ENCODE measurements at regions not wholly inside any gene's neighbourhood (a gene's known extent, or its start where the extent isn't known, plus 50 kb on each side); places are given as distances from the start of the nearest gene placed in this dataset.
"Not testable (repeated sequence)": the region's sequence is repeated elsewhere in the genome, so short reads cannot be mapped to it uniquely, and the experiment has no call there.

DNA sequence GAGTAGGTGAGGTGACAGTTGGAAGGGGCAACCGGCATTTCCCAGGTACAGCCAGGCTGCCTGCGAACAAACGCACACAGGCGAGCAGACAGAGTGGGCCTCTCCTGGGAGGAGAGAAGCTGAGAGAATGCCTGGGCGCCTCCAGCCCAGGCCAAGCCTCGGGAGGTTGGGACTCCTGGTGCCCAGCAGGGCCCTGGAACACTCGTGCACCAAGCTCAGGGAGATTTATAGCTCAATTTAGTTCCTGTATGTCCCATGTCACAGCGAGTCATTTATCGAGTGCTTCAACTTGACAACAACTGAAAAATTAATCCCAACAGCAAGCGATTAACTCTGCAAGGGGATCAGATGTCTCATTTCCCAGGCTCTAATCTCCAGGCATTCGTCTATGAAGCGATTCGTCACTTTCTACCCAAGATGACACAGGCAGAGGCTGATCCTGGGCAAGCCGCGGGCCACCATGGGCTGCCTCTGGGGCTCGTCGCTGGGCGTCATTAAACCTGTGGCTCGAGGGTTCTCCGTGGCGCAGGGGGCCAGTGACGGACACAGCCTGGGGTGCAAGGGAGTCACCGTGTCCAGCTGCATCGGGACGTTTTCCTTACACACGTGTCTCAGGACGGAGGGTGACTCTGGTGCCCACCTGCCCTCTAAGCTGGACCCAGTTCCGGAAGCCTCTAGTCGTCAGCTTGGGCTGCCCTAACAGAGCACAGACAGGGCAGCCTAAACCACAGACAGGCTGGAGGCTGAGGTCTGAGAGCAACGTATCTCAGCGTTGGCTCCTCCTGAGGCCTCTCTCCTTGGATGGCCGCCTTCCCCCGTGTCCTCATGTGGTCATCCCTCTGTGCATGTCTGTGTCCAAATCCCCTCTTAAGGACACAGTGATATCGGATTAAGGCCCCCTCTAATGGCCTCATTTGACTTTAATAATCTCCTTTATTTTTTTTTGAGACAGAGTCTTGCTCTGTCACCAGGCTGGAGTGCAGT lies 154.1 kb downstream of the CTTN start:
- POLR2A ChIA-PET = no interaction called here
- Mint-ChIP-seq H3K27me3 (no peaks in the 10 kb centered on the region), H3K36me3 (no peaks in the 10 kb centered on the region), H3K9me3 (no peaks in the 10 kb centered on the region), H3K4me3 (no peak overlapping the region), H3K4me1 (ENCODE audit: low read depth) (no peaks in the 10 kb centered on the region), H3K27ac (no peak overlapping the region)
- CTCF ChIA-PET = no interaction called here
- DNase-seq = no peak
- intact Hi-C loops (cut with micrococcal nuclease) = no loop called here

DNA sequence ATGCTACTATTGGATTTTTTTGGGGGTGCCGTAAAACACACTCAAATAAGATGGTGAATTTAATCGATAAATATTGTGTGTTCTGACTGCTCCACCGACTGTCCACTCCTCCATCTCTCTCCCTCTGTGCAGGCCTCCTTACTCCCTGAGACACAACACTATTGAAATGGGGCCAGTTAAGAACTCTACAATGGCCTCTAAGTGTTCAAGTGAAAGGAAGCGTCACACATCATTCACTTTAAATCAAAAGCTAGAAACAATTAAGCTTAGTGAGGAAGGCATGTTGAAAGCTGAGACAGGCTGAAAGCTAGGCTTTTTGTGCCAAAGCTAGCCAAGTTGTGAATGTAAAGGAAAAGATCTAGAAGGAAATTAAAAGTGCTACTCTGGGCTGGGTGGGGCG lies 156.7 kb downstream of the CTTN start:
- CTCF ChIA-PET = no interaction called here
- intact Hi-C loops (cut with micrococcal nuclease) = no loop called here
- H3K4me1 Mint-ChIP-seq (ENCODE audit: low read depth) = no peaks in the 10 kb centered on the region

DNA sequence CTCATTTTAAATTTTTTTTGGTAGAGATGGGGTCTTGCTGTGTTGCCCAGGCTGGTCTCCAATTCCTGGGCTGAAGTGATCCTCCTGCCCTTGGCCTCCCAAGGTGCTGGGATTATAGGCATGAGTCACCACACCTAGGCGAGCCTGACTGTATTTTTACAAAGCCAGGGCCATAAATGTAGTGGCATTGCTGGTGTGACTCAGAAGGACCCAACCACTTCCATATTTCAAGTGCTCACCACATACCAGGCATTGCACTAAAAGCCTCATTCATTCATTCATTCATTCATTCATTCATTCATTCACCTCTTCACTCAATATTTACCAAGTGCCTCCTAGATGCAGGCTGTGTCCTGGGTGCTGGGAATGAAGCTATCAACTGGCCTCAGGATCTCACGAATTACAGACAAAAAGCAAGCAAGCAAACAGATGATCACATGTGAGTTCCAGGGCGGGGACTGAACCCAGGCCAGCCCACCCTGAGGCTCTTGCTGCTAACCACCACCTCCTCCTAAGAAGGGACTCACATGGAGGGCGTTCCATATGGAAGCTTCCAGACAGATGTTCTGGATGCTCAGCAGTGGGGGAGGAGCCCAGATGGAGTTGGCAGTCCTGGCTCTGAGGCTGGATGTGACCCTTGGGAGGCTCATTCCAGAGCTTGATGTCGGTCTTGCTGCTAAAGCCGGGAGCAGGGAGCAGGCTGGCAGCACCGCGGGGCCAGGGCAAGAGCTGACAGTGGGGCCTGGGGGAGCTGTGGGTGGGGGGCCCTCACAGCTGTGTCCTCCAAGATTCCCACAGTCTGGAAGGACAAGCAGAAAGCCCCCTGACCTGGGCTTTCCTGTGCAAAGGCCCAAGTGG lies 158.8 kb downstream of the CTTN start:
- no peaks in the 10 kb centered on the region for H3K9me3 Mint-ChIP-seq
- no peaks in the 10 kb centered on the region for H3K27me3 Mint-ChIP-seq
- H3K27ac Mint-ChIP-seq = no peak overlapping the region
- intact Hi-C loops (cut with micrococcal nuclease) = no loop called here
- H3K4me3 Mint-ChIP-seq = no peak overlapping the region
- no peak for DNase-seq
- no peaks in the 10 kb centered on the region for H3K36me3 Mint-ChIP-seq
- no peaks in the 10 kb centered on the region for H3K4me1 Mint-ChIP-seq (ENCODE audit: low read depth)
- ChIA-PET CTCF (no interaction called here), POLR2A (no interaction called here)

More for the DNA sequence above, 156.7 kb downstream of the CTTN start:
- Mint-ChIP-seq H3K27me3 (no peaks in the 10 kb centered on the region), H3K36me3 (no peaks in the 10 kb centered on the region), H3K27ac (no peak overlapping the region), H3K4me3 (no peak overlapping the region), H3K9me3 (no peaks in the 10 kb centered on the region)
- POLR2A ChIA-PET = no interaction called here
- DNase-seq = no peak

DNA sequence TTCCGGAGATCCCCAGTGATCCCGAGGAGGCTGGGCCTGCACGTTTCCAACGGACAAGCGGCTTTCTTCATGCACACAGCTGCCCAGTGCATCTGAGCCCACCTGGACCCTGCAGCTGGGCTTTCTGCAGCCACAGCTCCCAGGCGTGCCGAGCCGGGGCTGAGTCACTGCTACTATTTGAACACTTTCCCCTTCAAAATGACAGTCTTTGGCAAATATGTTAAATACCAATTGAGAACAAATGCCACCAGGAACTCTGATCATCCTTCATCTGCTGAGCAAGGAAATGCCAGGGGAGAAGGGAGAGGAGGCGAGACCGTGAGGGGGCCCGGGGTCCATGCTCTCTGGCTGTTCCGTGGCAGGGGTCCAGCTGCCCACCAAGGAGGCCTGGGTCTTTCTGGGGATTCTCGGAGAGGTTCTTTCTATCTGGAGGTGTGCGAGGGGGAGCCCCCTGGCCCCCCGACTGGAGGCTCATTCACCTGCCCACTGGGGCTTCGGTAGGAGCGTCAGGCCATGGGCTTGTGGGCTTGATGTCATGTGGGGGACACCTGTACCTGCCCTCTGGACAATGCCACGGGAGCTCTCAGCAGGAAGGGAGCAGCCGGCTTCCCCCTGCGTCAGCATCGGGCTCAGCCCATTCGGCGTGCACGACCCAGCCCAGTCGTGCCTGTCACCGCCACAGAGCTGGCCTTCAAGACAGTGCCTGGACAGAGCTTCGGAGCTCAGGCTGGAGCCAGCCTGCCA lies 159.6 kb downstream of the CTTN start:
- H3K36me3 Mint-ChIP-seq = no peaks in the 10 kb centered on the region
- ChIA-PET POLR2A (no interaction called here), CTCF (no interaction called here)
- no peaks in the 10 kb centered on the region for H3K27me3 Mint-ChIP-seq
- no peak for DNase-seq
- no peaks in the 10 kb centered on the region for H3K9me3 Mint-ChIP-seq
- intact Hi-C loops (cut with micrococcal nuclease) = no loop called here
- H3K4me1 Mint-ChIP-seq (ENCODE audit: low read depth) = no peaks in the 10 kb centered on the region
- no peak overlapping the region for H3K4me3 Mint-ChIP-seq
- no peak overlapping the region for H3K27ac Mint-ChIP-seq

DNA sequence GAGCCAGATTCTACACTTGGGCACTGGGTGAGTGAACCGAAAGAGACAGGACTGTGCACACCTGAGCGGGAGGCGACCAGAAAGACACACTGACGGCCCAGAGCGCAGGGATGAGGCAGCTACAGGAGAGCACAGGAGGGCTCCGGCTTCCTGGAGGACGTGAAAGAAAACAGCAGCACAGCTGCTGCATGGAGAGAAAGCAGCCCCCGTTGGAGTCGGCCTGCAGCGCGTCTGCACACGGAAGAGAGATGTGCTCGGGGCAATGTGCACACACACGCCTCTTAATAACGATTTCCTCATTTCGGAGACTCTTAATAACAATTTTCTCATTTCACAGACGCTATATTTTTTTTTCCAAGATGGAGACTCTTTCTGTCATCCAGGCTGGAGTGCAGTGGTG lies 160.4 kb downstream of the CTTN start:
- POLR2A ChIA-PET = no interaction called here

DNA sequence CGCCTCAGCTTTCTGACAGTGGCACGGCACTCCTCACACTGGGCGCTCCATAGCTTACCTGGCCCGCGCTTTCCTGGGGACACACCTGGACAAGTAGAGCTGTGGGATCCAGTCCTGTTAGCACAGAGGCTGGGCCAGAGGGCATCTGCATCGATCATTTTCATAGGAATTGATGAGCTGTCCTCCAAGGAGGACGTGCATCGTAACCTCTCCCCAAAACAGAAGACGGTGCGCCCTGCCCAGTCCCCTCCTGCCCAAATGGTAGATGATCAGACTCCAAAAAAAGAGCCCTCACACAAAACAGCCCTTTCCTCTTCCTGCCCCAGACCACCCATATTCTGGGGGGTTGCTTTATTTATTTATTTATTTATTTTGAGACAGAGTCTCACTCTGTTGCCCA lies 161.2 kb downstream of the CTTN start:
- no peaks in the 10 kb centered on the region for H3K36me3 Mint-ChIP-seq
- CTCF ChIA-PET = no interaction called here
- intact Hi-C loops (cut with micrococcal nuclease) = no loop called here
- H3K4me1 Mint-ChIP-seq (ENCODE audit: low read depth) = no peaks in the 10 kb centered on the region
- DNase-seq = no peak
- no peak overlapping the region for H3K4me3 Mint-ChIP-seq
- H3K9me3 Mint-ChIP-seq = no peaks in the 10 kb centered on the region
- POLR2A ChIA-PET = no interaction called here
- H3K27ac Mint-ChIP-seq = no peak overlapping the region
- H3K27me3 Mint-ChIP-seq = peaks cover 2% of the 10 kb centered on the region

More for the DNA sequence above, 160.4 kb downstream of the CTTN start:
- Mint-ChIP-seq H3K27me3 (peaks cover 2% of the 10 kb centered on the region), H3K27ac (no peak overlapping the region), H3K4me1 (ENCODE audit: low read depth) (no peaks in the 10 kb centered on the region), H3K36me3 (no peaks in the 10 kb centered on the region), H3K4me3 (no peak overlapping the region), H3K9me3 (no peaks in the 10 kb centered on the region)
- CTCF ChIA-PET = no interaction called here
- no peak for DNase-seq
- intact Hi-C loops (cut with micrococcal nuclease) = no loop called here

DNA sequence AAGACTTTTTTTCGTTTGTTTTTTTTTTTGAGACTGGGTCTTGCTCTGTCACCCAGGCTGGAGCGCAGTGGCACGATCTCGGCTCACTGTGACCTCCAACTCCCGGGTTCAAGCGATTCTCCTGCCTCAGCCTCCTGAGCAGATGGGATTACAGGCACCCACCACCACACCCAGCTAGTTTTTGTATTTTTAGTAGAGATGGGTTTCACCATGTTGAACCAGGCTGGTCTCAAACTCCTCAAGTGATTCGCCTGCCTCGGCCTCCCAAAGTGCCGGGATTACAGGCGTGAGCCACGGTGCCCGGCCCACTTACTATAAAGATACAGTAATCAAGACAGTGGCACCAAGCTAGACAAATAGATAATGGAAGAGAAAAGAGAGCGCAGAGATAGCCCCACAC lies 162.3 kb downstream of the CTTN start:
- POLR2A ChIA-PET; H3K4me3 Mint-ChIP-seq; CTCF ChIA-PET; H3K9me3 Mint-ChIP-seq; intact Hi-C loops (cut with micrococcal nuclease); H3K27me3 Mint-ChIP-seq; H3K36me3 Mint-ChIP-seq; H3K4me1 Mint-ChIP-seq (ENCODE audit: low read depth); DNase-seq; H3K27ac Mint-ChIP-seq: not testable (repeated sequence)

DNA sequence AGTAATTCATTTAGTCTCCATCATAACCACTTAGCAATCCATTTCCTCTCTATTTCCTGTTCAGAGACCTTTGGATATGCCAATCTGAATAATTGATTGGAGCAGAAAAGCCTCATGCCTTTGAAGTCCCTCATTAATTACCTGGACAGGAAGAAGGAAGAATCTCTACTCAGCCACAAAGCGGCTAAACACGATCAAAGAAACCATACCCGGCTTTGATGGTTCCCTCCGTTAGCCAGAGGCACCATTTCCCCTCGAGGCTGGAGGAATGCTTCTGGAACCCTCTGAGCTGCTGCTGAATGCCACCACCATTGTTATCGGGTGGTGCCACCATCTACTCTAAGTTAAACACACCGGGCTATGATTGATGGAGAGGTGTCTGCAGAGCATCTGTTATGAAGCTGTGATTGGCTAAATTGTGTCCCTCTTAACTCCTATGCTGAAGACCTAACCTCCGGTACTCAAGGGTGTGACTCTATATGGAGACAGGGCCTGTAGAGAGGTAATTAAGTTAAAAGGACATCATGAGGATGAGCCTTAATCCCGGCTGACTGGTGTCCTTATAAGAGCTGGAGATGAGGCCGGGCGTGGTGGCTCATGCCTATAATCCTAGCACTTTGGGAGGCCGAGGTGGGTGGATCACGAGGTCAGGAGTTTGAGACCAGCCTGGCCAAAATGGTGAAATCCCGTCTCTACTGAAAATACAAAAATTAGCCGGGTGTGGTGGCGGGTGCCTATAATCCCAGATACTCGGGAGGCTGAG lies 168.6 kb downstream of the CTTN start:
- Mint-ChIP-seq H3K27ac (no peak overlapping the region), H3K9me3 (no peaks in the 10 kb centered on the region), H3K4me3 (no peak overlapping the region), H3K4me1 (ENCODE audit: low read depth) (peaks cover 6% of the 10 kb centered on the region), H3K27me3 (peaks cover 28% of the 10 kb centered on the region), H3K36me3 (no peaks in the 10 kb centered on the region)
- ChIA-PET POLR2A (no interaction called here), CTCF (no interaction called here)
- DNase-seq = no peak
- intact Hi-C loops (cut with micrococcal nuclease) = no loop called here

DNA sequence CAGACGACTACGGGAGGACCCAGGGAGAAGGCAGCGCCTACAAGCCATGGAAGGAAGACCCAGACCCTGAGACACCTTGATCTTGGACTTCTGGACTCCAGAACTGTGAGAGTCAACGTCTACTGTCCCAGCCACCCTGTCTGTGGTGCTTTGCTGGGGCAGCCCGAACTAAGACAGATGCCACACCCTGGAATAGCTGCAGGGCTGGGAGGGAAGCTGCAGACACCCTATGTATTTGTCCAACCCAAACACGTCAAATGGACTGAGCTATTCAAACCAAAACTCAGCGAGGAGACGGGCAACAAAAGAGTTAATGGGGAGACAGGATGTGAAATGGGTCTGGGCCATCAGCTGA lies 169.3 kb downstream of the CTTN start:
- CTCF ChIA-PET = no interaction called here
- POLR2A ChIA-PET = no interaction called here
- Mint-ChIP-seq H3K27ac (no peak overlapping the region), H3K4me3 (no peak overlapping the region), H3K27me3 (peaks cover 28% of the 10 kb centered on the region), H3K36me3 (no peaks in the 10 kb centered on the region), H3K9me3 (no peaks in the 10 kb centered on the region), H3K4me1 (ENCODE audit: low read depth) (peaks cover 6% of the 10 kb centered on the region)
- DNase-seq = no peak
- intact Hi-C loops (cut with micrococcal nuclease) = no loop called here

DNA sequence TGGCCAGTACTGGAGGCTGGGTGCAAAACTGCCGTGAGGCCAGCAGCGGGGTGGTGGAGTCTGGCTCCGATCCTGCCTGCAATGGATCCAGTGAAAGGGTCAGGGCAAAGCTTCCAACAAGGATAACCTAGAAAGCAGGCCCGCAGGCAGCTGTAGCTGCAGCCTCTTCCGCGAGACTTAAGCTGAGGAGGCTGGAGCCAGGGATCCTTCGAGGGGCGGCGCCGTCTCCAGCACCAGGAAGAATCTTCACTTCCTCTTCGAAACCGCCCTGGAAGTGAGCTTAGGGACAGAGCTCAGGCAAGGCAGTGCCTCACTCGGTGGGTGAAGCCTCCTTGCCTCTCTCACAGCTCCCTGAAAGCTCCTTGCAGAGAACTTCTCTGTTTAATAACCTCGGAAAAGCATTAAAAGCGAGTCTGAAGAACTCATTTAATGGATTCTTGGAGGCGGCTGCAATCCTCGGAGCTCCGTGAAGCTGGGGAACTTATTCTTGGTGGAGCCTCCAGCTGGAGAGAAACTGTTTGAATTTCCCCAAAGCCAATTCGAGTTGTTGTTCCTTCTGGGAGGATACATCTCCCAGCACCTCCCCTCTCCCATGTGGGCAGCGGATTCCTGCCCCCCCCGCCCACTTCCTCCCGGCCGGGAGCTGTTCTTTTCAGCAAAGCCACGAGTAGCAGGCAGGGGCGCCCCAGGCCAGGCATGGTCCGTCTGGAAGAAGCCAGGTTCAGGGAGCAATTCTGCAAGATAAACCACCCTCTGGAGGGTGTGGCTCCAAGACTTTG lies 169.9 kb downstream of the CTTN start:
- no peak for DNase-seq
- Mint-ChIP-seq H3K9me3 (no peaks in the 10 kb centered on the region), H3K4me3 (no peak overlapping the region), H3K36me3 (no peaks in the 10 kb centered on the region), H3K4me1 (ENCODE audit: low read depth) (peaks cover 6% of the 10 kb centered on the region), H3K27me3 (peaks cover 27% of the 10 kb centered on the region), H3K27ac (no peak overlapping the region)
- POLR2A ChIA-PET = no interaction called here
- intact Hi-C loops (cut with micrococcal nuclease) = no loop called here
- CTCF ChIA-PET = no interaction called here

DNA sequence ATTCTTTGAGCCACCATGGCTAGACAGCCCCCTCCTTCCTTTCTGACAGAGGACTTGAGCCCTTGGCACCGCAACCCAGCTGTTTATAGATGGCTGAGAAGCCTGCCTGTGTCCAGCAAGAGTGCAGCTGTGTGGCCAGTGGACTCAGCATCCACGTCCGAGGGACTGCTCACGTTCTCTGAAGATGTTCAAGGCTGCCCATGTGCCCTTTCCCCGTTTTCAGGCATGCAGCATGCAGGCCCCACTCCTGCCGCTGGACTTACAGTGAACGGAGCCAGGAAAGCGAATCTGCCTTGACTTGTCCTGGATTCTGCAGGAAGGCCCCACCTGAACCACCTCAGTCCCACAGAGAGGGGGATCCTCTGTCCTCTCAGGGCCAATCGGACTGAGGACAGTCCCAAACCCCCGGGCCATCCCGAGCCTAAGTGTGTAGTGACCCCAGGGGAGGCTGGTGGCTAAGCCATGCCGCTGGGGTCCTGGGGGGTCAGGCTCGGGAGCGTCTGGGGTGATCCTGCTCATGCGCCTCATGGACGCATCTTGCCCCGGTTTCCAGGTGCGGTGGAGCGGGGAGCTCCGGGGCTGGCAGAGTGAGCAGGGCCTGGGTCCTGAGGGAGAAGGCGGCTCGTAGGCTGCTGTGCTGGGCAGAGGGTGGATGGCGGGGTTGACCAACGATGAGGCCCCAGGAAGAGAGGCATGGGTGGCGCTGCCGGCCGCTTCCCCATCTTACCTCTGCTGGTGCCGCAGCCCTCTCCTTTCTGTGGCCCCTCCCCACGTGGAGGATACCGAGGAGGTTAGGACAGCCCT lies 170.7 kb downstream of the CTTN start:
- H3K36me3 Mint-ChIP-seq = no peaks in the 10 kb centered on the region
- H3K4me3 Mint-ChIP-seq = no peak overlapping the region
- no peaks in the 10 kb centered on the region for H3K9me3 Mint-ChIP-seq
- peaks cover 27% of the 10 kb centered on the region for H3K27me3 Mint-ChIP-seq
- intact Hi-C loops (cut with micrococcal nuclease) = no loop called here
- H3K4me1 Mint-ChIP-seq (ENCODE audit: low read depth) = peaks cover 6% of the 10 kb centered on the region
- ChIA-PET CTCF (no interaction called here), POLR2A (no interaction called here)
- no peak for DNase-seq
- no peak overlapping the region for H3K27ac Mint-ChIP-seq
